ENCODE measurements at regions not wholly inside any gene's neighbourhood (a gene's known extent, or its start where the extent isn't known, plus 50 kb on each side); places are given as distances from the start of the nearest gene placed in this dataset.
"Not testable (repeated sequence)": the region's sequence is repeated elsewhere in the genome, so short reads cannot be mapped to it uniquely, and the experiment has no call there.

DNA sequence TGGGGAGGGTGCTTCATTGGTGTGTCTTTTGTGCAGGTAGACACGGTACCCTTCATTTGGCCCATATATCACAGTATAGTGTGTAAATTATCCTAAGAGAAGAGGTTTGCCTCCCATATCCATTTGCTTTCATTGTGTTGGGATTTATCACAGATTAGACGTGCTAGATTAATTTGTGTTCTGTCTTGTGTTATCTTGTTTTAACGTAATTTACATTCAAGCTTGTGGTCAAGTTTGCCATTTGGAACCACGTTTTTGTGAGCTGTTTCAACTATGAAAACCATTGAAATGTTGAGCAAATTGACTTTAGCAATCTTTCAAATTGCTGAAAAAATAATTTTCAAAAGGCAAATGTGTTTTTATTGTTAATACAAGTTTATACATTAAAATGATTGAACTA lies 1826.5 kb downstream of the SLITRK5 start:
- H3K36me3 Mint-ChIP-seq, result no peaks in the 10 kb centered on the region
- no peak for ATAC-seq

DNA sequence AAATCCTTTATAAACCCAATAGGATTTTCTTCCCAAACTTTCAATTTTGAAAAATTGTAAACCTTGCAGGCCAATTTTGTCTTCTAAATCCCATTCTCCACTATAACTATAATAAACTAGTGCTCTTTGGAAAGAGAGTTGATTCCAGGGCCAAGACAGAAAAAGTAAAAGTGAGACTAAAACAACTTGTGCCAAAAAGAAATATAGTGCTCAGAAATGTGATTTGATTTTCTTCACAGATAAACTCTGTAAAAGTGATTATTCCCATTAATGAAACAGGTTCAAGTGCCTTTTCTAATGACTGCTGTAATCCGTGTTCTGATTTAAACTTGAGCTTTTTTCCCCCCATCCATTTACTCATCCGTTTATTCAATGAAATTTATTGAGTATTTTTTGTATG lies 1831.1 kb downstream of the SLITRK5 start:
- H3K9me3 Mint-ChIP-seq (ENCODE audit: low read depth), result peaks cover 7% of the 10 kb centered on the region
- CTCF ChIA-PET, result no interaction called here
- no peak overlapping the region for H3K4me3 Mint-ChIP-seq
- DNase-seq (no peak), ATAC-seq (no peak)
- H3K27me3 Mint-ChIP-seq, result no peaks in the 10 kb centered on the region
- no peaks in the 10 kb centered on the region for H3K36me3 Mint-ChIP-seq
- H3K4me1 Mint-ChIP-seq, result no peaks in the 10 kb centered on the region
- no peak overlapping the region for H3K27ac Mint-ChIP-seq

More for the DNA sequence above, 1826.5 kb downstream of the SLITRK5 start:
- peaks cover 7% of the 10 kb centered on the region for H3K9me3 Mint-ChIP-seq (ENCODE audit: low read depth)
- no peak overlapping the region for H3K27ac Mint-ChIP-seq
- no peaks in the 10 kb centered on the region for H3K4me1 Mint-ChIP-seq
- H3K27me3 Mint-ChIP-seq, result no peaks in the 10 kb centered on the region
- no peak for DNase-seq
- CTCF ChIA-PET, result no interaction called here
- no peak overlapping the region for H3K4me3 Mint-ChIP-seq

DNA sequence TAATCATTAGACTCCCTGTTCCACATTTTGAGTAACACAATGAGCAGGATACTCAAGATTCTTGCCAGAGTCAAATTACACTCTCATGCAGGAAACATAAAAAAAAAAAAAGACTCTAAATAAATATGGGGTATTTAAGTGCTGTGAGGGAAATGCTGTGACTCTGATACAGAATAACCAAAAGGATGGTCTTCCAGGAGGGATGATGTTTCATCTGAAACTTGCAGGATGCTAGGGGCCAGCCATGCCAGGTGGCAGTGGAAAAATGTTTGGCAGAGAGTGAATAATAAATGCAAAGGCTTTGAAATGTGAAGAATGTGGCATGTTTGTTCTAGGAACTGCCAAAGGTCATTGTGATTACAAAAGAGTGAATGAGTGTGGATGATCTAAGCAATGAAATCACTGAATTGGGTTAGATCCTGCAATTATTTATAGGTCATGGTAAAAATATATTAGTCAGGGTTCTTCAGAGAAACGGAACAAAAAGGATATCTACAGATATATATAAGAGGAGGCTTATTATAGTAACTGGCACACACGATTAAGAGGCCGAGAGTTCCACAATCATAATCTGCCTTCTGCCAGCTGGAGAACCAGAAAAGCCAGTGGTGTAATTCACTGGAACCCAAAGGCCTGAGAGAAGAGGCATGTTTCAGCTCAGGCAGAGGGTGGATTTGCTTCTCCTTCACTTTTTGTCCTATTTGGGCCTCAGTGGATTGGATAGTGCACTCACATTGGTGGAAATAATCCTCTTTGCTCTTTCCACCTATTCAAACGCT lies 1832.8 kb upstream of the MIR17HG start:
- no peak overlapping the region for H3K27ac Mint-ChIP-seq
- peaks cover 8% of the 10 kb centered on the region for H3K9me3 Mint-ChIP-seq (ENCODE audit: low read depth)
- H3K36me3 Mint-ChIP-seq, result no peaks in the 10 kb centered on the region
- no peaks in the 10 kb centered on the region for H3K4me1 Mint-ChIP-seq
- ATAC-seq (no peak), DNase-seq (no peak)
- H3K4me3 Mint-ChIP-seq, result no peak overlapping the region
- H3K27me3 Mint-ChIP-seq, result no peaks in the 10 kb centered on the region
- CTCF ChIA-PET, result no interaction called here

DNA sequence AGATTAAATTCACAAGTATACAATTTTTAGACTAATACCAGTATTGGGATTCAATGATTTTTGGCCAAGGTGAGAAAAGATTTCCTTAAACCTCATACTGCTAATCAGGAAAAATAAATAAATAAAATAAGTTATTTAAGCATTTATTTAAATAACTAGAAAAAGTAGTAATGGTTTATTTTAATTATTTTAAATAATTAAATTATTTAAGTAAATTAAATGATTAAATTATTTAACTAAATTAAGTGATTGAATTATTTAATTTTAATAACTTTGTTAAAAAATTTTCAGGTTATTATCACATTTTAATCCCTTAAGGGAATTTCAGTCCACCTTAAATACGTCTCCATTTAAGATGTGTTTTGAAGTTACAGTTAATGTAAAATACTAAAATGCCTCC lies 1831.5 kb upstream of the MIR17HG start:
- Mint-ChIP-seq H3K4me1 (no peaks in the 10 kb centered on the region), H3K27ac (no peak overlapping the region), H3K9me3 (ENCODE audit: low read depth) (peaks cover 6% of the 10 kb centered on the region), H3K36me3 (no peaks in the 10 kb centered on the region), H3K4me3 (no peak overlapping the region), H3K27me3 (no peaks in the 10 kb centered on the region)
- DNase-seq, result no peak
- CTCF ChIA-PET, result no interaction called here
- ATAC-seq, result no peak

DNA sequence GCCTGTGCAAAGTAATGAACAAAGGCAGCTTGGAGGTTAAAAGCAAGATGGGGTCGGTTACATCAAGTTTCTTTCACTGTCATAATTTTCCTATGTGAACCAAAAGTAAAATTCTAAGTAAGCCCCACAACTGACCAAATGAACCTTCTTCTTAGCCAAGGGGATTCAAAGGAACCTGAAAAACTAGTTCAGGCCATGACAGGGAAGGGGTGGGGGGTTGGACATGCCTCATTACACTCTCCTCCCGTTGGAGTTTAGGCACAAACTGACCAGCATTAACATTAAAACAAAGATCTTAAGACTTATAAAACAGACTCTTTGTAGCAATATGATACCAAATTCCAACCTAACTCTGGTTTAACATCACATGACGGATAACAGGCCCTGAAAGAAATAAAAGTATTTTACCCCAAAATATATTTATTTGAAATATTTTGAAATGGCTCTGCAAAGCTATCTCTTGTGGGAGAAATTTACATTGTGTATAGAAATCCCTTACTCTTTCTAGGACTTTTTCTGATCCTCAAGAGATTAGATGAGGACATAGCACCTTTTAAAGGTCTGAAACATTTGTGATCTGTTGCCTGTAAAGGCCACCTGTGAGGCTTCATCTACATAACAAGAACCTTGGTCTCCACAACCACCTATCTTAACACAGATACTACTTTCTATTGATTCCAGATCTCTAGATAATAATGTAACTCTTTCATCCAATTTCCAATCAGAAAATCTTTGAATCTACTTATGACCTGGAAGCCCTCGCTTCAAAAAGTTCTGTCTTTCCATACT lies 1829.0 kb upstream of the MIR17HG start:
- Mint-ChIP-seq H3K36me3 (no peaks in the 10 kb centered on the region), H3K27ac (no peak overlapping the region), H3K4me3 (no peak overlapping the region), H3K27me3 (no peaks in the 10 kb centered on the region), H3K9me3 (ENCODE audit: low read depth) (peaks cover 6% of the 10 kb centered on the region), H3K4me1 (no peaks in the 10 kb centered on the region)
- DNase-seq, result no peak
- no peak for ATAC-seq
- CTCF ChIA-PET, result no interaction called here

DNA sequence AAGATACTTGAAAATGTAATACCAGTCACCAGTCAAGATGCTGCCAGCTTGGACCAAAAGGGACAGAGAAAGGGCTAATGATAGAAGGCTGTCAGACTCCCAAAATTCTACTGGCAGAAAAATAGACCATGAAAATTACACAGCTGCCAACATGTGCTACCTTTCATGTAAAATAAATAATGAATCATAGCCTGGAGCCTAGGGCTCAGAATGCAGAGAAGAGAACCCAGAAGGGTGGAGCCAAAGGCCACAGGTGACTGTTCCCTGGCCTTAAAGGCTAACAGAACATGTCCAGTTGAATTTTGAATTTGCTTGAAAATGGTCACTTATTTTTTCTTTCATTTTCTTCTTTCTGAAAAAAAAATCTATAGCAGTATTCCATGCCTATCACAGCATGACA lies 1827.0 kb upstream of the MIR17HG start:
- Mint-ChIP-seq H3K27me3 (no peaks in the 10 kb centered on the region), H3K4me3 (no peak overlapping the region), H3K4me1 (no peaks in the 10 kb centered on the region), H3K27ac (no peak overlapping the region), H3K9me3 (ENCODE audit: low read depth) (peaks cover 6% of the 10 kb centered on the region), H3K36me3 (no peaks in the 10 kb centered on the region)
- DNase-seq, result no peak
- CTCF ChIA-PET, result no interaction called here
- ATAC-seq, result no peak

DNA sequence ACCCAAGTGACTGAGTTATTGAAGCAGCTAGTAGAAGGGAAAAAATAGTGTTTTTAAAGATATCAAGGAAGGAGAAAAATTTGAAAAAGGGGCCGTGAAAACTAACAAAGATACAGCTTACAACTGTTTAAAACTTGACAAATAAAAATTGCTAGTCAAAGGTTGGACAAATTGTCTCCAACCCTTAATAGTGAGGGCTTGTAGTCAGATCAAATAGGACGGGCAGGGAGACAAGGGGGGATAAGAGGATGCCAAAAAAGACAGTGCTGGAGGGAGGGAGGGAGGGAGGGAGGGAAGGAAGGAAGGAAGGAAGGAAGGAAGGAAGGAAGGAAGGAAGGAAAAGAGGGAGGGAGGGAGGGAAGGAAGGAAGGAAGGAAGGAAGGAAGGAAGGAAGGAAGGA lies 1825.8 kb upstream of the MIR17HG start:
- H3K4me3 Mint-ChIP-seq; H3K9me3 Mint-ChIP-seq (ENCODE audit: low read depth); CTCF ChIA-PET; DNase-seq; H3K27me3 Mint-ChIP-seq; H3K36me3 Mint-ChIP-seq; H3K27ac Mint-ChIP-seq; H3K4me1 Mint-ChIP-seq; ATAC-seq: not testable (repeated sequence)

DNA sequence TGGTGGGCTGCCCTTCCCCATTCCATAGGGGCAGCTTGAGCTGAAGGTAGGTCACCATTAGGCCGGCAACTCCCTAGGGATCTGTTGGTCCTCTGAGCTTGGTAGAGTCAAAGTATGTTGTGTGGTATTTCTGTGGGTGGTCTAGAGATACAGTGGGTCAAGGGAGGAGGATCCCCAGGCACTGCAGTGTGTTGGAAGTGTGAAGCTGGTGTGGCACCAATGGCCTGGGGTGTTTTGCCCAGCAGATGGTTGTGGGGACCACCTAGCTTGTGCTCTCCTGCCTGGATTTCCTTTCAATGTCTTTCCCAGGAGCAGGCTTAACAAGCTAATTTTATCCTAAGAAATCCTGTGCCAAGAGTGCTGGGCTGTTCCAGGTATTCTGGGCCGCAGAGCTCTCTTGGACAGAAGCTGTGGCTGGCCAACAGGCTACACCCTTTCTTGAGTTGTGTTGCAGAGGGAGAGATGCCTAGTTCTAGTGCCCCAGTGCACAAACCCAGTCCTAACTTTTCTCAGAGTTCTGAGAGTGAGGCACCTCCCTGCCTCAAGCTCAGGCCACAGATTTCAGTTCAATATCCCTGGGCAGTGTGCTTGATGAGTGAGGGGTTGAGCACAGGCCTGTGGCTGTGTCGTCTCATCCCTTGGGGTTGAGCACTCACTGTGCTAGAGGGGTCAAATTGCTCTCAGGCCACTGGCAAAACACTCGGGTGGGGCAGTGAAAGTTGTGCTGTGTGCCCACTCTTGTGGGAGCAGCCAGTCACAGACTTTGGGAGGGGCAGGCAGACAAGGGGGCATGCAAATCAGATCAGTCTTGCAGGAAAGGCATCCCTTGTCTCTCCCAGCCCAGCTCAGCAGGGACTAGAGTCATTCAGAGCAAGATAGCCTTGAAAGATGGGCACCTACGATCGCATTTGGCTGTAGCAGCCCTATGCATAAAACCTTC lies 1806.1 kb upstream of the MIR17HG start:
- CTCF ChIA-PET, result no interaction called here
- ATAC-seq (no peak), DNase-seq (no peak)
- no peak overlapping the region for H3K4me3 Mint-ChIP-seq
- no peaks in the 10 kb centered on the region for H3K4me1 Mint-ChIP-seq
- peaks cover 8% of the 10 kb centered on the region for H3K9me3 Mint-ChIP-seq (ENCODE audit: low read depth)
- H3K27ac Mint-ChIP-seq, result no peak overlapping the region
- no peaks in the 10 kb centered on the region for H3K27me3 Mint-ChIP-seq
- no peaks in the 10 kb centered on the region for H3K36me3 Mint-ChIP-seq

DNA sequence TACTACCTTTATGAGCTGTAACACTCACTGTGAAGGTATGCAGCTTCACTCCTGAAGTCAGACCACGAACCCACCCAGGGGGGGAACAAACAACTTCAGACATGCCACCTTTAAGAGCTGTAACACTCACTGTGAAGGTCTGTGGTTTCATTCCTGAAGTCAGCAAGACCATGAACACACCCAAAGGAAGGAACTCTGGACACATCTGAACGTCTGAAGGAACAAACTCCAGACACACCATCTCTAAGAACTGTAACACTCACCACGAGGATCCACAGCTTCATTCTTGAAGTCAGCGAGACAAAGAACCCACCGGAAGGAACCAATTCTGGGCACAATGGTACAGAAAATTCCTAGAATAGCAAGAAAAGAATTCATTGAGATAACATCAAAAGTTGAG lies 1796.5 kb upstream of the MIR17HG start:
- no peak overlapping the region for H3K27ac Mint-ChIP-seq
- H3K4me1 Mint-ChIP-seq, result no peaks in the 10 kb centered on the region
- ATAC-seq (no peak), DNase-seq (no peak)
- no peaks in the 10 kb centered on the region for H3K27me3 Mint-ChIP-seq
- no peaks in the 10 kb centered on the region for H3K36me3 Mint-ChIP-seq
- CTCF ChIA-PET, result no interaction called here
- peaks cover 8% of the 10 kb centered on the region for H3K9me3 Mint-ChIP-seq (ENCODE audit: low read depth)
- H3K4me3 Mint-ChIP-seq, result no peak overlapping the region

DNA sequence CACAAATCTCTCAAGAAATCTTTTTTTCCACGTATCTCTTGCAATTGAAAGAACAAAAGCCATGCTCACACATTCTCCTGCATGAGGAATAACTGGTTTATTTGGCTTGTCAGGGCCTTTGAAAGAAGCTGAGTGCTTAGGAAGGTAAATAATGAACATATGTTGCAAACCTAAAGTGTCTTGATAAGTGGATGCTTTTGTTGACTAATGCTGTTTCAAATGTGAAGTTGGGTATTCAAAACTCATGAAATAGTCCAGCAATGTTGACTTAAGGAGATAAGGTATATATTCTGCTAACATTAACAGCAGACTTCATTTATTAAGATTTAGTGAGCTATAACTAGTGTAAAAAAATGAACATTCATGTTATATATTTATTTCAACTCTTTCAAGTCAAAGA lies 1792.7 kb upstream of the MIR17HG start:
- H3K27ac Mint-ChIP-seq, result no peak overlapping the region
- H3K4me1 Mint-ChIP-seq, result no peaks in the 10 kb centered on the region
- H3K4me3 Mint-ChIP-seq, result no peak overlapping the region
- H3K9me3 Mint-ChIP-seq (ENCODE audit: low read depth), result peaks cover 5% of the 10 kb centered on the region
- CTCF ChIA-PET, result no interaction called here
- ATAC-seq (no peak), DNase-seq (no peak)
- no peaks in the 10 kb centered on the region for H3K27me3 Mint-ChIP-seq
- no peaks in the 10 kb centered on the region for H3K36me3 Mint-ChIP-seq

DNA sequence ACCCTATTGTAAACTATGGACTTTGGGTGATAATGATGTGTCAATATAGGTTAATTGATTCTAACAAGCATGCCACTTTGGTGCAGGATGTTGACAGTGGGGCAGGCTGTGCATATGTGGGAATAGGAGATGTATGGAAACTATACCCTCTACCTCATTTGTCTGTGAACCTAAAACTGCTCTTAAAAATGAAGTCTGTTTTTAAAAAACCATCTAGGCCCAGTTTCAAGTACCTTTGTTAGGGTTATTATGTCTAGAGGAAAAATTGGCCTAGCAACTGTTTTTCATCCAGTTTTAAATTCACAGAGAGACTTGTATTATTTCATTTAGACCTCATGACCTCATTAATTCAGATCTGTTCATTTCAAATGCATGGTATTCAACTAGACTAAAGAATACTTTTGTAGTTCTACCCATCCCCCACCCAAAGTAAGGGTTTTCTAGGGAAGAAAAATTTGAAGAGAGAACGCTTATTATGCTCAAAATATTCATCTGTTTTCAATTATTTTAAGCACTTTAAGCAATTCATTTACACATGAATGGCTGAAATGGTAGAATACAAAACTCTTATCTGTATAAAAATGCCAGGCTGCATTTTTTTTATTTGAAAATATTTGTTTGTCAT lies 1781.9 kb upstream of the MIR17HG start:
- Mint-ChIP-seq H3K27me3 (no peaks in the 10 kb centered on the region), H3K9me3 (ENCODE audit: low read depth) (peaks cover 3% of the 10 kb centered on the region), H3K36me3 (no peaks in the 10 kb centered on the region), H3K4me3 (no peak overlapping the region), H3K27ac (no peak overlapping the region), H3K4me1 (no peaks in the 10 kb centered on the region)
- CTCF ChIA-PET, result no interaction called here
- DNase-seq, result no peak
- no peak for ATAC-seq

DNA sequence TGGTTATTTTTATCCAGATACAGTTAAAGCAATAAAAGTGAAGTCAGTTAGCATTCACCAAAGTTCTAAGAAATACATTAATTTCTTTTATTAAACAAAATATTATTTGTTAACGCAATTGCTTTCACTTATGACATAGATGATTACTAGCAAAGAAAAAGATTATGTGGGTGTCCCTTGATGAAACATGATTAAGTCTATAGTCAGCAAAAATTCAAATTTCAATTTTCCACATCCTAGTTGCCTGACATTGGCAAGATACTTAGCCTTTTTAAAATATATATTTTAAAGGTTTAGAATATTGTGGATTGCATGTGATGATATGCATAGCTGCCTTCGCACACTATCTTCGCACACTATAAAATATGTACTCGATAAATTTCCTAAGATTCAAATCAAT lies 1780.5 kb upstream of the MIR17HG start:
- CTCF ChIA-PET, result no interaction called here

DNA sequence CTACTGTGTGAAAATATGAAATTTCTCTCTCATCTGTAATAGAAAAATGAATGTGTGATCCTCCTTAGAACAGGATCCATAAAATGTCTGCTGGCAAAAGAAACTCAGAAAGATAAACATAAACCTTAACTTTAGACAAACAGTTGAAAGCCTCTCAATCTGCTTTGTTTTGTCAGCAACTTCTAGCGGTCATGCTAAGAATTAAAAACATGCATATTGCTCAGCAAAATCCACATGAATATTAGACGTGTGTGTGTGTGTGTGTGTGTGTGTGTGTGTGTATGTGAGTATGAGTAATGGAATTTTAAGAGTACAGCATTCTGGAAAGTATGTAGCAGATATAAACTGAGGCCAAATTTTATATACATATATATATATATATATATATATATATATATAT lies 1779.2 kb upstream of the MIR17HG start:
- ATAC-seq, result no peak
- CTCF ChIA-PET, result no interaction called here
- H3K4me1 Mint-ChIP-seq, result no peaks in the 10 kb centered on the region
- peaks cover 5% of the 10 kb centered on the region for H3K9me3 Mint-ChIP-seq (ENCODE audit: low read depth)
- DNase-seq, result no peak
- H3K36me3 Mint-ChIP-seq, result no peaks in the 10 kb centered on the region
- H3K4me3 Mint-ChIP-seq, result no peak overlapping the region
- no peak overlapping the region for H3K27ac Mint-ChIP-seq
- no peaks in the 10 kb centered on the region for H3K27me3 Mint-ChIP-seq

More for the DNA sequence above, 1780.5 kb upstream of the MIR17HG start:
- no peak overlapping the region for H3K4me3 Mint-ChIP-seq
- DNase-seq (no peak), ATAC-seq (no peak)
- peaks cover 5% of the 10 kb centered on the region for H3K9me3 Mint-ChIP-seq (ENCODE audit: low read depth)
- H3K36me3 Mint-ChIP-seq, result no peaks in the 10 kb centered on the region
- H3K27ac Mint-ChIP-seq, result no peak overlapping the region
- H3K4me1 Mint-ChIP-seq, result no peaks in the 10 kb centered on the region
- no peaks in the 10 kb centered on the region for H3K27me3 Mint-ChIP-seq

Data from activated CD8-positive, alpha-beta memory T cell treated with anti-CD3 and anti-CD28 coated beads, Interleukin-2, amount 10 ng/mL, durations not matched to agents 7 days and 5 days (primary cell).